OCI-LY7 (cell line): ENCODE measurements at regions not wholly inside any gene's neighbourhood (a gene's known extent, or its start where the extent isn't known, plus 50 kb on each side); places are given as distances from the start of the nearest gene placed in this dataset.

Source experiments
- BruUV-seq: library from RNA; stranded (reverse); fragments of 400-500 nt; replicated peaks from 2 replicates; lab custom pipeline; 2021; lab: Mats Ljungman, UMichigan
- CTCF ChIA-PET: fragments of 300-600 bp; sonication (Branson Sonifier 250); formaldehyde crosslinking; loops from one replicate; lab custom pipeline; 2022; ENCODE audit warnings: antibody characterized with exemption; ENCODE audit not compliant: unreplicated experiment; lab: Charles Lee
- POLR2A ChIA-PET: fragments of 300-600 bp; sonication (Branson Sonifier 250); formaldehyde crosslinking; loops from one replicate; lab custom pipeline; 2022; ENCODE audit warnings: antibody characterized with exemption; lab: Charles Lee
- DNase-seq: peaks from one replicate; pipeline ENCODE4 v3.0.0-alpha.2; 2015; ENCODE audit warnings: low spot score
- H2AFZ ChIP-seq: fragments of 200-600 bp; sonication (generic), shearing (Covaris generic); 2 replicates; pipeline ENCODE4 v1.6.1; 2014; ENCODE audit warnings: mild to moderate bottlenecking, antibody characterized with exemption, low read length, moderate library complexity
- H3K27ac ChIP-seq: fragments of 200-600 bp; sonication (generic); 2 replicates; pipeline ENCODE4 v1.5.1; 2014; ENCODE audit warnings: mixed run types, low read depth, mild to moderate bottlenecking, moderate library complexity, low read length, inconsistent platforms; ENCODE audit not compliant: poor library complexity, severe bottlenecking
- H3K36me3 ChIP-seq: fragments of 200-600 bp; sonication (generic); 2 replicates; pipeline ENCODE4 v1.6.1; 2014; ENCODE audit warnings: mild to moderate bottlenecking, antibody characterized with exemption, low read length, moderate library complexity, mixed read lengths; ENCODE audit not compliant: insufficient read depth
- H3K4me1 ChIP-seq: fragments of 200-600 bp; sonication (generic); 2 replicates; pipeline ENCODE4 v1.5.1; 2014; ENCODE audit warnings: mild to moderate bottlenecking, low read length; ENCODE audit not compliant: insufficient read depth, poor library complexity, severe bottlenecking
- H3K4me2 ChIP-seq: fragments of 200-600 bp; sonication (generic); 2 replicates; pipeline ENCODE4 v1.6.1; 2014; ENCODE audit warnings: mild to moderate bottlenecking, low read length
- H3K4me3 ChIP-seq: fragments of 200-600 bp; sonication (generic); 2 replicates; pipeline ENCODE4 v1.5.1; 2014; ENCODE audit warnings: mild to moderate bottlenecking, low read depth, low read length; ENCODE audit not compliant: poor library complexity, severe bottlenecking
- H3K79me2 ChIP-seq: fragments of 200-600 bp; sonication (generic); 2 replicates; pipeline ENCODE4 v1.6.1; 2016; ENCODE audit warnings: low read depth, mild to moderate bottlenecking, low read length, moderate library complexity, mixed read lengths; ENCODE audit not compliant: insufficient read depth
- H3K9me2 ChIP-seq: fragments of 200-600 bp; sonication (generic); 2 replicates; pipeline ENCODE4 v1.6.1; 2016; ENCODE audit warnings: mild to moderate bottlenecking, low read length, mixed read lengths; ENCODE audit not compliant: insufficient read depth
- H3K9me3 ChIP-seq: fragments of 200-600 bp; sonication (generic); 2 replicates; pipeline ENCODE4 v1.6.1; 2014; ENCODE audit warnings: mild to moderate bottlenecking, mixed run types, low read length, mixed read lengths
- H4K20me1 ChIP-seq: fragments of 200-600 bp; sonication (generic); 2 replicates; pipeline ENCODE4 v1.6.1; 2014; ENCODE audit warnings: mild to moderate bottlenecking, antibody characterized with exemption, low read length, moderate library complexity, mixed read lengths; ENCODE audit not compliant: insufficient read depth
- EZH2phosphoT487 ChIP-seq: fragments of 200-600 bp; sonication (generic); IDR thresholded peaks from 2 replicates; pipeline ENCODE4 v1.6.1; 2018; ENCODE audit warnings: low read depth, borderline replicate concordance, mild to moderate bottlenecking, mixed run types, antibody characterized with exemption, low read length, moderate library complexity, mixed read lengths
- intact Hi-C: fragments of 100-400 bp; cut with micrococcal nuclease; formaldehyde crosslinking; loops from one replicate; pipeline ENCODE4 v1.10.0; 2022; ENCODE audit not compliant: unreplicated experiment
- TF ChIP-seq, protein P1 (sequence below): fragments of 200-600 bp; sonication (generic); conservative IDR thresholded peaks from 2 replicates; pipeline ENCODE4 v1.5.1; 2014; ENCODE audit warnings: mild to moderate bottlenecking, antibody characterized with exemption, low read length, moderate library complexity, mixed read lengths

DNA sequence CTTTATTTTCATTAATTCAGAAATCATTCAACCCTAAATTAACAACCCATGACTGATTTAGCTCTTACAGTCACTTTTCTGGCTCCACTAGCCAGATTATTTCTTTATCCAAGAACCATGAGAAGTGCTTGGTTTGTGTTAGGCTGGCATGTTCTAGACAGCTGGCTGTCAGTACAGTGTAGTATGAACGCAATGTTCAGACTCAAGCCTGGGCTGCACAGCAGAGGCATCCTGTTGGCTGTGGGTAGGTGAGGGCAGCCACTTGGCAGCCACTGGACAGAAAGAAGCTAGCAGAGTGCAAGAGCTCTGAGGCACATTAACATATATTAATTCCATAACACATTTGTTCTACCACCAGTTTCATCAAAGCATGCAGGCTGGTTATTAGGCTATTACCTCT, 522.9 kb upstream of the FSHR start:
- no TSS peak for BruUV-seq
- TF ChIP-seq EZH2phosphoT487, result no peak
- TF ChIP-seq, protein P1, sequence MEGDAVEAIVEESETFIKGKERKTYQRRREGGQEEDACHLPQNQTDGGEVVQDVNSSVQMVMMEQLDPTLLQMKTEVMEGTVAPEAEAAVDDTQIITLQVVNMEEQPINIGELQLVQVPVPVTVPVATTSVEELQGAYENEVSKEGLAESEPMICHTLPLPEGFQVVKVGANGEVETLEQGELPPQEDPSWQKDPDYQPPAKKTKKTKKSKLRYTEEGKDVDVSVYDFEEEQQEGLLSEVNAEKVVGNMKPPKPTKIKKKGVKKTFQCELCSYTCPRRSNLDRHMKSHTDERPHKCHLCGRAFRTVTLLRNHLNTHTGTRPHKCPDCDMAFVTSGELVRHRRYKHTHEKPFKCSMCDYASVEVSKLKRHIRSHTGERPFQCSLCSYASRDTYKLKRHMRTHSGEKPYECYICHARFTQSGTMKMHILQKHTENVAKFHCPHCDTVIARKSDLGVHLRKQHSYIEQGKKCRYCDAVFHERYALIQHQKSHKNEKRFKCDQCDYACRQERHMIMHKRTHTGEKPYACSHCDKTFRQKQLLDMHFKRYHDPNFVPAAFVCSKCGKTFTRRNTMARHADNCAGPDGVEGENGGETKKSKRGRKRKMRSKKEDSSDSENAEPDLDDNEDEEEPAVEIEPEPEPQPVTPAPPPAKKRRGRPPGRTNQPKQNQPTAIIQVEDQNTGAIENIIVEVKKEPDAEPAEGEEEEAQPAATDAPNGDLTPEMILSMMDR, result no peak
- Histone ChIP-seq H3K4me2 (no peak overlapping the region), H2AFZ (no peak overlapping the region), H3K9me2 (no peaks in the 10 kb centered on the region), H3K36me3 (no peaks in the 10 kb centered on the region), H3K4me3 (no peak overlapping the region), H3K27ac (no peak overlapping the region), H3K79me2 (no peaks in the 10 kb centered on the region), H4K20me1 (no peaks in the 10 kb centered on the region), H3K4me1 (no peaks in the 10 kb centered on the region), H3K9me3 (no peaks in the 10 kb centered on the region)
- intact Hi-C loops, result no loop called here
- POLR2A ChIA-PET, result interaction anchor here (0.7 kb wide), 1 partner anchor 127 kb away, joined by 5 read pairs; no protein-coding TSS in a partner anchor
- DNase-seq, result no peak
- CTCF ChIA-PET, result no interaction called here

DNA sequence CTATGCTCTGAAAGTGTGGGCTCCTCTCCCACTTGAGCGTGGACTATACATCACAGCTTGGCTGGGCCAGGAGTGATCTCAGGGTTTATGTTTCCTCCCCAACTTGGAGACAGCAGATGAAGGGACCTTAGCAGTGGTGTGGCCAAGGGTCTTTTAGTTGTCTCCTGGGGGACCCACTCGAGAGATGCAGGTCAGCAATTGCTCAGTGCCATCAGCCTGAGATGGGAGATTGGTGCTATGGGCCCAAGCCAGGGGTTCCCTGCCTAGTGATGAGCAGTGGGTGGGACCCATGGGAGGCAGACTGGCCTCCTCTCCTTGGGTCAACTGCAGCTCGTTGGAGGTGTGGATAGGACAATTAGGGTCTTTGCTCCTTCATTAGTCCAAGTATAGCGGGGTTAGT, 510.5 kb upstream of the FSHR start:
- CTCF ChIA-PET, result no interaction called here
- no peak overlapping the region for H2AFZ ChIP-seq
- BruUV-seq, result no TSS peak
- H4K20me1 ChIP-seq, result no peaks in the 10 kb centered on the region
- H3K4me2 ChIP-seq, result no peak overlapping the region
- TF ChIP-seq, protein P1, result no peak
- no peak for TF ChIP-seq EZH2phosphoT487
- intact Hi-C loops, result no loop called here
- no peaks in the 10 kb centered on the region for H3K4me1 ChIP-seq
- H3K36me3 ChIP-seq, result no peaks in the 10 kb centered on the region
- H3K9me2 ChIP-seq, result no peaks in the 10 kb centered on the region
- no peak overlapping the region for H3K4me3 ChIP-seq
- no peak for DNase-seq
- H3K9me3 ChIP-seq, result no peaks in the 10 kb centered on the region
- no peaks in the 10 kb centered on the region for H3K79me2 ChIP-seq
- POLR2A ChIA-PET, result no interaction called here
- no peak overlapping the region for H3K27ac ChIP-seq

DNA sequence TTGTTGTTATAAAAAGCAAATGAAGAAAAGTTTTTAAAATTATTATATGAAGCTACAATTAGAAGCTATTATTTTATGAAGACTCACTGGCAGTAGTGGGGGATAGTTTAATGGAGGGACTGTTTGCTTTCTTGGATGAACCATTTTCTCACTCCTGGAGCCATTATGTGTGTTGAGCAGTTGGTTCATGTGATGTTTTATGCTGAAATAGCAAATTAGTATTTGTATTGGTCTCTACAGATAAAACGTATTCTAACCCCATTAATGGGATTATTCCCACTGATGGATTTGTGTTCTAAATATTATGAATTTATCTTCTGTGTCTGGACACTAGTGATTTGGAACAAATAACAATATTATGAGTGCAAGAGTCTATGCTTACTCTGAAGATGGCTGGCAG, 507.5 kb upstream of the FSHR start:
- intact Hi-C loops, result no loop called here
- BruUV-seq, result no TSS peak
- Histone ChIP-seq H4K20me1 (no peaks in the 10 kb centered on the region), H3K79me2 (no peaks in the 10 kb centered on the region), H3K4me1 (no peaks in the 10 kb centered on the region), H3K4me3 (no peak overlapping the region), H3K4me2 (no peak overlapping the region), H3K9me2 (no peaks in the 10 kb centered on the region), H3K27ac (no peak overlapping the region), H2AFZ (no peak overlapping the region), H3K36me3 (no peaks in the 10 kb centered on the region), H3K9me3 (no peaks in the 10 kb centered on the region)
- POLR2A ChIA-PET, result interaction anchor here (1.2 kb wide), 1 partner anchor 11 kb away, joined by 3 read pairs; no protein-coding TSS in a partner anchor
- no peak for DNase-seq
- TF ChIP-seq, protein P1, result no peak
- TF ChIP-seq EZH2phosphoT487, result no peak
- CTCF ChIA-PET, result no interaction called here
